ENCODE measurements at regions not wholly inside any gene's neighbourhood (a gene's known extent, or its start where the extent isn't known, plus 50 kb on each side); places are given as distances from the start of the nearest gene placed in this dataset.

DNA sequence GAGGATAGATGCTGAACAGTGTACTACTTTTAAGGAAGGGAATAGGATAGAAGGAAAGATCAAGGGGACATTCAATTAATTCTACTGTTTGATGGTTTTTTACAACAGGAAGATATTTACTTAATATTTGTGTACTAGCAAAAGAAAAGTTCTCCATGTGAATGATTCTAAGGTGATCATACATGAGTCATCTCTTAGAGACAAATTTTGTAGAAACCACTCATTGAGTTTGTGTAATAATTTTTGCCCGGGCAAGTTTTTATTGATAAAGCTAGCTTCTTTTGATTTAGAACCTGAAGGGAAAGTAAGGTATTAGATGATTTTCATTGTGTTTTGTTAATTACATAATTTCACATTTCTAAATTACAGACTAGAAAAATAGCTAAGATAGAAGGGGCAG lies 172.8 kb upstream of the PSMD7 start:
- Histone ChIP-seq H3K36me3 (ENCODE audit: control insufficient read depth in 1 of 2, insufficient read depth in 2 of 2, low read length in 2 of 2) (no peaks in the 10 kb centered on the region), H3K27me3 (ENCODE audit: insufficient read depth, low read length) (peaks cover 5% of the 10 kb centered on the region; the same call in 1 of the 2 replicates), H3K4me2 (ENCODE audit: low read length) (no peak overlapping the region), H3K9me2 (ENCODE audit: insufficient read depth) (no peaks in the 10 kb centered on the region), H2AFZ (ENCODE audit: low read depth, low read length, poor library complexity, severe bottlenecking) (no peak overlapping the region), H3K9me3 (ENCODE audit: control insufficient read depth in 1 of 2, insufficient read depth in 1 of 2, low read depth in 1 of 2, low read length in 2 of 2) (no peaks in the 10 kb centered on the region), H3K27ac (ENCODE audit: low read depth, low read length) (no peak overlapping the region), H3K4me1 (ENCODE audit: control insufficient read depth in 1 of 2, insufficient read depth in 2 of 2, low read length in 2 of 2) (no peaks in the 10 kb centered on the region), H4K20me1 (ENCODE audit: insufficient read depth) (no peaks in the 10 kb centered on the region), H3K79me2 (ENCODE audit: insufficient read depth, low read length) (no peaks in the 10 kb centered on the region), H3K4me3 (replicated peaks in 1 of 2; ENCODE audit: low read depth in 1 of 2, low read length in 2 of 2) (no peak overlapping the region), H3K9ac (ENCODE audit: low read length) (no peak overlapping the region)
- TF ChIP-seq CTCF (IDR thresholded peaks at IDR 0.05 in 2 of 3, conservative IDR thresholded peaks at IDR 0.05 in 1 of 3; ENCODE audit: borderline replicate concordance in 1 of 3, insufficient read depth in 1 of 3, low read depth in 2 of 3, low read length in 2 of 3), result no peak
- no peak for TF ChIP-seq ZNF274 (IDR thresholded peaks at IDR 0.05; ENCODE audit: low read depth, low read length)
- TF ChIP-seq TCF7L2 (IDR thresholded peaks at IDR 0.05; ENCODE audit: borderline replicate concordance, extremely low read depth, insufficient read depth, insufficient read length), result no peak
- no peak for TF ChIP-seq CEBPB (IDR thresholded peaks at IDR 0.05; ENCODE audit: low read depth)
- no peak for TF ChIP-seq ELF1 (IDR thresholded peaks at IDR 0.05; ENCODE audit: borderline replicate concordance, low read depth)
- TF ChIP-seq YY1 (IDR thresholded peaks at IDR 0.05; ENCODE audit: extremely low read depth, insufficient replicate concordance, low read depth, low read length), result no peak
- no peak for TF ChIP-seq ZBTB33 (IDR thresholded peaks at IDR 0.05; ENCODE audit: extremely low read depth, insufficient replicate concordance, low read length)
- TF ChIP-seq EZH2 (IDR thresholded peaks at IDR 0.05), result no peak
- TF ChIP-seq SIN3A (IDR thresholded peaks at IDR 0.05; ENCODE audit: low read depth), result no peak
- no peak for TF ChIP-seq SP1 (IDR thresholded peaks at IDR 0.05; ENCODE audit: low read depth)
- no peak for TF ChIP-seq FOSL1 (IDR thresholded peaks at IDR 0.05; ENCODE audit: low read depth)
- no peak for TF ChIP-seq RAD21 (IDR thresholded peaks at IDR 0.05; ENCODE audit: low read depth)
- no peak for TF ChIP-seq JUND (IDR thresholded peaks at IDR 0.05)
- TF ChIP-seq EZH2phosphoT487 (IDR thresholded peaks at IDR 0.05; ENCODE audit: borderline replicate concordance), result no peak
- ChIA-PET RAD21 (ENCODE audit: low non-redundant PET in 1 of 2, low total read pairs in 2 of 2, uncharacterized antibody in 2 of 2, unreplicated experiment in 2 of 2) (no interaction called here), CTCF (no interaction called here), POLR2A (no interaction called here)
- BruUV-seq (replicated peaks), result no TSS peak
- intact Hi-C loops (cut with micrococcal nuclease), result no loop called here
- no peak for DNase-seq (ENCODE audit: low read depth, low spot score)
- ATAC-seq, result no peak
